Naive thymus-derived CD4-positive, alpha-beta T cell (primary cell): ENCODE measurements at regions not wholly inside any gene's neighbourhood (a gene's known extent, or its start where the extent isn't known, plus 50 kb on each side); places are given as distances from the start of the nearest gene placed in this dataset.

Experiments
- ATAC-seq: fragments of 150-1000 bp; cut with Tn5 transposase; 2 replicates; pipeline ENCODE4 v1.10.0; 2021; ENCODE audit warnings: mild to moderate bottlenecking, moderate library complexity
- CTCF ChIA-PET: fragments of 350-600 bp; sonication (Branson Sonifier 250); formaldehyde crosslinking; loops from one replicate; lab custom pipeline; 2021; ENCODE audit warnings: antibody characterized with exemption; lab: Charles Lee
- POLR2A ChIA-PET: fragments of 350-600 bp; sonication (Branson Sonifier 250); formaldehyde crosslinking; loops from one replicate; lab custom pipeline; 2021; ENCODE audit warnings: antibody characterized with exemption, inconsistent platforms; lab: Charles Lee
- DNase-seq, 9 donors: peaks; one replicate each; pipeline versions ENCODE4 v3.0.0 to v3.0.0-alpha.2; 2020 to 2022; ENCODE audit warnings: mixed read lengths in 1 of 9
- H3K27ac ChIP-seq: one replicate; pipeline ENCODE4 v1.7.0; 2013; ENCODE audit warnings: mild to moderate bottlenecking, low read depth, low read length, moderate library complexity
- H3K27me3 ChIP-seq, 2 donors: one replicate each; pipeline ENCODE4 v1.7.0; 2013; ENCODE audit warnings: low read length in 2 of 2, mild to moderate bottlenecking in 2 of 2, moderate library complexity in 2 of 2; ENCODE audit not compliant: control insufficient read depth in 2 of 2, insufficient read depth in 2 of 2
- H3K36me3 ChIP-seq, 3 experiments: 1 replicate in 2 of 3; 2 replicates in 1 of 3; pipeline ENCODE4 v1.7.0; 2013; ENCODE audit warnings: low read length in 3 of 3, mild to moderate bottlenecking in 3 of 3, moderate library complexity in 1 of 3; ENCODE audit not compliant: insufficient read depth in 3 of 3, control insufficient read depth in 2 of 3
- H3K4me1 ChIP-seq, 2 donors: one replicate each; pipeline ENCODE4 v1.7.0; 2013; ENCODE audit warnings: low read length in 2 of 2, mild to moderate bottlenecking in 2 of 2, moderate library complexity in 1 of 2; ENCODE audit not compliant: control insufficient read depth in 2 of 2, insufficient read depth in 2 of 2
- H3K4me3 ChIP-seq: 2 replicates; pipeline ENCODE4 v1.7.0; 2013; ENCODE audit warnings: mild to moderate bottlenecking, low read length
- H3K9me3 ChIP-seq, 3 experiments: 1 replicate in 2 of 3; 2 replicates in 1 of 3; pipeline ENCODE4 v1.7.0; 2013; ENCODE audit warnings: low read length in 3 of 3; ENCODE audit not compliant: control insufficient read depth in 2 of 3
- H3K27ac Mint-ChIP-seq, 9 donors: one replicate each; pipeline ENCODE4 v1.8.0; 2020 to 2022; ENCODE audit warnings: mixed read lengths in 9 of 9, mild to moderate bottlenecking in 8 of 9, moderate library complexity in 5 of 9, inconsistent platforms in 2 of 9
- H3K27me3 Mint-ChIP-seq, 5 donors: one replicate each; pipeline ENCODE4 v1.8.0; 2021 to 2022; ENCODE audit warnings: mixed read lengths in 5 of 5, mild to moderate bottlenecking in 1 of 5
- H3K36me3 Mint-ChIP-seq, 5 donors: one replicate each; pipeline ENCODE4 v1.8.0; 2020 to 2022; ENCODE audit warnings: mixed read lengths in 5 of 5, mild to moderate bottlenecking in 3 of 5, inconsistent platforms in 1 of 5
- H3K4me1 Mint-ChIP-seq, 7 donors: one replicate each; pipeline ENCODE4 v1.8.0; 2020 to 2022; ENCODE audit warnings: mixed read lengths in 7 of 7, mild to moderate bottlenecking in 3 of 7, inconsistent platforms in 1 of 7
- H3K4me3 Mint-ChIP-seq, 10 donors: one replicate each; pipeline ENCODE4 v1.8.0; 2020 to 2022; ENCODE audit warnings: mild to moderate bottlenecking in 10 of 10, mixed read lengths in 10 of 10, moderate library complexity in 6 of 10, inconsistent platforms in 2 of 10
- H3K9me3 Mint-ChIP-seq, 11 donors: one replicate each; pipeline ENCODE4 v1.8.0; 2020 to 2022; ENCODE audit warnings: mixed read lengths in 11 of 11, mild to moderate bottlenecking in 4 of 11, inconsistent platforms in 1 of 11, moderate library complexity in 1 of 11
- intact Hi-C, 2 donors: fragments of 100-400 bp; cut with micrococcal nuclease; formaldehyde crosslinking; loops; one replicate each; pipeline ENCODE4 v1.15.1; 2023

GRCh38 chr3:134094491-134094890, 64.8 kb upstream of the SLCO2A1 start:
- CTCF ChIA-PET = no interaction called here
- peaks cover 0 to 11% (median 0%) of the 10 kb centered on the region in 5 donors for H3K27me3 Mint-ChIP-seq
- H3K9me3 Mint-ChIP-seq = peaks cover 0 to 38% (median 20%) of the 10 kb centered on the region in 11 donors

GRCh38 chr3:134093956-134094355, 64.2 kb upstream of the SLCO2A1 start:
- Mint-ChIP-seq H3K9me3 (peaks cover 0 to 38% (median 16%) of the 10 kb centered on the region in 11 donors), H3K27ac (no peak overlapping the region), H3K4me1 (peaks cover 0 to 4% (median 0%) of the 10 kb centered on the region in 7 donors), H3K27me3 (peaks cover 0 to 11% (median 4%) of the 10 kb centered on the region in 5 donors), H3K36me3 (no peaks in the 10 kb centered on the region), H3K4me3 (no peak overlapping the region)
- ChIA-PET POLR2A (no interaction called here), CTCF (no interaction called here)
- Histone ChIP-seq H3K27ac (no peak overlapping the region), H3K9me3 (no peaks in the 10 kb centered on the region), H3K4me3 (no peak overlapping the region), H3K4me1 (no peaks in the 10 kb centered on the region), H3K27me3 (no peaks in the 10 kb centered on the region), H3K36me3 (no peaks in the 10 kb centered on the region)
- DNase-seq = no peak
- intact Hi-C loops = no loop called here
- no peak for ATAC-seq

More at GRCh38 chr3:134094491-134094890, 64.8 kb upstream of the SLCO2A1 start:
- intact Hi-C loops = no loop called here
- Histone ChIP-seq H3K36me3 (no peaks in the 10 kb centered on the region), H3K4me3 (no peak overlapping the region), H3K4me1 (no peaks in the 10 kb centered on the region), H3K27ac (no peak overlapping the region), H3K9me3 (no peaks in the 10 kb centered on the region), H3K27me3 (no peaks in the 10 kb centered on the region)
- Mint-ChIP-seq H3K4me1 (peaks cover 0 to 4% (median 0%) of the 10 kb centered on the region in 7 donors), H3K4me3 (no peak overlapping the region), H3K27ac (no peak overlapping the region), H3K36me3 (no peaks in the 10 kb centered on the region)
- POLR2A ChIA-PET = no interaction called here
- DNase-seq (no peak), ATAC-seq (no peak)

GRCh38 chr3:134092208-134092701, 62.5 kb upstream of the SLCO2A1 start:
- no peaks in the 10 kb centered on the region for H3K9me3 ChIP-seq
- H3K27me3 Mint-ChIP-seq = peaks cover 0 to 11% (median 0%) of the 10 kb centered on the region in 5 donors
- ChIA-PET CTCF (no interaction called here), POLR2A (no interaction called here)
- H3K4me3 Mint-ChIP-seq = no peak overlapping the region
- DNase-seq = no peak
- no peaks in the 10 kb centered on the region for H3K36me3 Mint-ChIP-seq
- H3K4me1 Mint-ChIP-seq = peaks cover 0 to 4% (median 0%) of the 10 kb centered on the region in 7 donors
- H3K36me3 ChIP-seq = no peaks in the 10 kb centered on the region
- peaks cover 2 to 31% (median 14%) of the 10 kb centered on the region in 11 donors for H3K9me3 Mint-ChIP-seq
- ATAC-seq = no peak
- intact Hi-C loops = no loop called here
- H3K27ac Mint-ChIP-seq = peak overlapping the region in 1 of 9 donors; percentile 19
- H3K27me3 ChIP-seq = no peaks in the 10 kb centered on the region
- H3K4me1 ChIP-seq = no peaks in the 10 kb centered on the region
- no peak overlapping the region for H3K4me3 ChIP-seq
- no peak overlapping the region for H3K27ac ChIP-seq

- no peak for ATAC-seq
- H3K27ac Mint-ChIP-seq = no peak overlapping the region
- ChIA-PET CTCF (no interaction called here), POLR2A (no interaction called here)
- no peaks in the 10 kb centered on the region for H3K4me1 ChIP-seq
- no peaks in the 10 kb centered on the region for H3K36me3 Mint-ChIP-seq
- no peak for DNase-seq
- no peaks in the 10 kb centered on the region for H3K9me3 ChIP-seq
- intact Hi-C loops = no loop called here
- peaks cover 0 to 14% (median 0%) of the 10 kb centered on the region in 5 donors for H3K27me3 Mint-ChIP-seq
- peaks cover 2 to 26% (median 10%) of the 10 kb centered on the region in 11 donors for H3K9me3 Mint-ChIP-seq
- no peaks in the 10 kb centered on the region for H3K4me1 Mint-ChIP-seq
- H3K27me3 ChIP-seq = no peaks in the 10 kb centered on the region
- no peak overlapping the region for H3K4me3 ChIP-seq
- no peaks in the 10 kb centered on the region for H3K36me3 ChIP-seq
- H3K27ac ChIP-seq = no peak overlapping the region
- no peak overlapping the region for H3K4me3 Mint-ChIP-seq
These were observed 60.3 kb upstream of the SLCO2A1 start for GRCh38 chr3:134090031-134090430.

- Mint-ChIP-seq H3K4me1 (no peaks in the 10 kb centered on the region), H3K36me3 (no peaks in the 10 kb centered on the region), H3K9me3 (peaks cover under 1 to 16% (median 6%) of the 10 kb centered on the region in 11 donors), H3K4me3 (no peak overlapping the region), H3K27me3 (peaks cover 0 to 10% (median 0%) of the 10 kb centered on the region in 5 donors), H3K27ac (no peak overlapping the region)
- Histone ChIP-seq H3K36me3 (no peaks in the 10 kb centered on the region), H3K9me3 (no peaks in the 10 kb centered on the region), H3K4me1 (no peaks in the 10 kb centered on the region), H3K27ac (no peak overlapping the region), H3K4me3 (no peak overlapping the region), H3K27me3 (no peaks in the 10 kb centered on the region)
- POLR2A ChIA-PET = no interaction called here
- CTCF ChIA-PET = no interaction called here
- DNase-seq (no peak), ATAC-seq (no peak)
- intact Hi-C loops = no loop called here
These were observed 57.6 kb upstream of the SLCO2A1 start for GRCh38 chr3:134087060-134087974.

- Mint-ChIP-seq H3K27me3 (peaks cover 0 to 10% (median 0%) of the 10 kb centered on the region in 5 donors), H3K36me3 (no peaks in the 10 kb centered on the region), H3K9me3 (peaks cover 0 to 16% (median 6%) of the 10 kb centered on the region in 11 donors), H3K4me3 (no peak overlapping the region), H3K27ac (no peak overlapping the region), H3K4me1 (no peaks in the 10 kb centered on the region)
- ChIA-PET CTCF (no interaction called here), POLR2A (no interaction called here)
- Histone ChIP-seq H3K27ac (no peak overlapping the region), H3K9me3 (no peaks in the 10 kb centered on the region), H3K27me3 (no peaks in the 10 kb centered on the region), H3K4me1 (no peaks in the 10 kb centered on the region), H3K36me3 (no peaks in the 10 kb centered on the region), H3K4me3 (no peak overlapping the region)
- ATAC-seq (no peak), DNase-seq (no peak)
- intact Hi-C loops = no loop called here
These were observed 56.9 kb upstream of the SLCO2A1 start for GRCh38 chr3:134086616-134087015.
